Esophagus squamous epithelium (tissue), 4 donors: ENCODE measurements at regions not wholly inside any gene's neighbourhood (a gene's known extent, or its start where the extent isn't known, plus 50 kb on each side); places are given as distances from the start of the nearest gene placed in this dataset.

Experiments used
- CTCF ChIP-seq, 6 experiments: fragments of 450-650 bp in 4 of 6; fragments of 200-600 bp in 2 of 6; sonication (generic) in 2 of 6; IDR thresholded peaks; one replicate each; pipeline ENCODE4 v1.5.1; 2016 to 2019; ENCODE audit warnings: antibody characterized with exemption in 6 of 6, mild to moderate bottlenecking in 4 of 6, moderate library complexity in 4 of 6
- POLR2A ChIP-seq, 4 donors: fragments of 450-650 bp; IDR thresholded peaks; one replicate each; pipeline ENCODE4 v1.6.1; 2017; ENCODE audit warnings: antibody characterized with exemption in 4 of 4, mild to moderate bottlenecking in 4 of 4, moderate library complexity in 3 of 4

- TF ChIP-seq CTCF (IDR thresholded peaks at IDR 0.05) (no peak), POLR2A (IDR thresholded peaks at IDR 0.05) (no peak)
Measured at GRCh38 chr1:106677181-106677580, 379.3 kb upstream of the PRMT6 start.
